ENCODE measurements at regions not wholly inside any gene's neighbourhood (a gene's known extent, or its start where the extent isn't known, plus 50 kb on each side); places are given as distances from the start of the nearest gene placed in this dataset.

- no peak for TF ChIP-seq MEIS1 (CRISPR knock-in tag; IDR thresholded peaks at IDR 0.05; ENCODE audit: borderline replicate concordance)
- TF ChIP-seq ZNF324 (tag by site-specific recombination; IDR thresholded peaks at IDR 0.05) = no peak
- no peak for TF ChIP-seq SCRT2 (tag by site-specific recombination; IDR thresholded peaks at IDR 0.05)
- no peak for TF ChIP-seq ZNF394 (tag by site-specific recombination; IDR thresholded peaks at IDR 0.05; ENCODE audit: borderline replicate concordance)
- TF ChIP-seq ZNF548 (tag by site-specific recombination; IDR thresholded peaks at IDR 0.05) = no peak
Measured at GRCh38 chr21:36610201-36610600, 88.7 kb upstream of the SIM2 start (continued).

DNA sequence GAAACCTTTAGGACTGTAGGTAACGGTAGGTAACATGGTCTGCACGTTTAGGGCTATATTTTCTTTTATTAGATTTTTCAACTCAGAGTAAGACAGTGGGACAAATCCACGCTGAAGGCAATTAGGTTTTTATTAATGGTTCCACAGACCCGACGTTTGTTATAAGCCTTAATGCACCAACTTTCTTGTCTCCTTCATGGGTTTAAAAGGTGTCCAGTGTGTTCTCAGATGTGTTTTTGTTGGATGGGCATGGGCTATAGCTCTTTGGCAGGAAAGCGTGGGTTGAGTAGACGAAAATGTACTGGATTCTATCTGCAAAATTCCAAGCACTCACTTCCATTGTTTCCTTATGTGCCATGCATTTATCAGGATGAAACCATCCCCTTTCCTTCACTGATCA is 88.0 kb upstream of the SIM2 start:
- ChIA-PET POLR2A (no interaction called here), CTCF (interaction anchor here (0.6 to 6.5 kb wide), 2 partner anchors 20 to 67 kb away, joined by 3 to 29 read pairs; no protein-coding TSS in a partner anchor)
- Histone ChIP-seq H3K4me1 (ENCODE audit: control insufficient read depth, insufficient read depth, low read length) (no peaks in the 10 kb centered on the region), H3K9me3 (ENCODE audit: control insufficient read depth, insufficient read depth, low read depth, low read length) (peaks cover 4% of the 10 kb centered on the region; the same call in 1 of the 2 replicates), H3K36me3 (ENCODE audit: control insufficient read depth in 2 of 2, insufficient read depth in 1 of 2, low read length in 2 of 2) (no peaks in the 10 kb centered on the region), H3K4me3 (ENCODE audit: low read depth, low read length) (no peak overlapping the region), H3K27ac (ENCODE audit: extremely low read depth, low read depth, low read length) (no peak overlapping the region)
- no peak for TF ChIP-seq ZNF654 (tag by site-specific recombination; IDR thresholded peaks at IDR 0.05; ENCODE audit: low read depth)

GRCh38 chr21:36611379-36611778 is 87.5 kb upstream of the SIM2 start:
- ChIA-PET CTCF (interaction anchor here (6.5 kb wide), 1 partner anchor 19 kb away, joined by 29 read pairs; no protein-coding TSS in a partner anchor), POLR2A (no interaction called here)
- TF ChIP-seq, protein P1, sequence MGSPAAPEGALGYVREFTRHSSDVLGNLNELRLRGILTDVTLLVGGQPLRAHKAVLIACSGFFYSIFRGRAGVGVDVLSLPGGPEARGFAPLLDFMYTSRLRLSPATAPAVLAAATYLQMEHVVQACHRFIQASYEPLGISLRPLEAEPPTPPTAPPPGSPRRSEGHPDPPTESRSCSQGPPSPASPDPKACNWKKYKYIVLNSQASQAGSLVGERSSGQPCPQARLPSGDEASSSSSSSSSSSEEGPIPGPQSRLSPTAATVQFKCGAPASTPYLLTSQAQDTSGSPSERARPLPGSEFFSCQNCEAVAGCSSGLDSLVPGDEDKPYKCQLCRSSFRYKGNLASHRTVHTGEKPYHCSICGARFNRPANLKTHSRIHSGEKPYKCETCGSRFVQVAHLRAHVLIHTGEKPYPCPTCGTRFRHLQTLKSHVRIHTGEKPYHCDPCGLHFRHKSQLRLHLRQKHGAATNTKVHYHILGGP (tag by site-specific recombination; IDR thresholded peaks at IDR 0.05) = no peak
- TF ChIP-seq, protein P2, sequence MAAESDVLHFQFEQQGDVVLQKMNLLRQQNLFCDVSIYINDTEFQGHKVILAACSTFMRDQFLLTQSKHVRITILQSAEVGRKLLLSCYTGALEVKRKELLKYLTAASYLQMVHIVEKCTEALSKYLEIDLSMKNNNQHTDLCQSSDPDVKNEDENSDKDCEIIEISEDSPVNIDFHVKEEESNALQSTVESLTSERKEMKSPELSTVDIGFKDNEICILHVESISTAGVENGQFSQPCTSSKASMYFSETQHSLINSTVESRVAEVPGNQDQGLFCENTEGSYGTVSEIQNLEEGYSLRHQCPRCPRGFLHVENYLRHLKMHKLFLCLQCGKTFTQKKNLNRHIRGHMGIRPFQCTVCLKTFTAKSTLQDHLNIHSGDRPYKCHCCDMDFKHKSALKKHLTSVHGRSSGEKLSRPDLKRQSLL (tag by site-specific recombination; IDR thresholded peaks at IDR 0.05) = no peak
- TF ChIP-seq, protein P3, sequence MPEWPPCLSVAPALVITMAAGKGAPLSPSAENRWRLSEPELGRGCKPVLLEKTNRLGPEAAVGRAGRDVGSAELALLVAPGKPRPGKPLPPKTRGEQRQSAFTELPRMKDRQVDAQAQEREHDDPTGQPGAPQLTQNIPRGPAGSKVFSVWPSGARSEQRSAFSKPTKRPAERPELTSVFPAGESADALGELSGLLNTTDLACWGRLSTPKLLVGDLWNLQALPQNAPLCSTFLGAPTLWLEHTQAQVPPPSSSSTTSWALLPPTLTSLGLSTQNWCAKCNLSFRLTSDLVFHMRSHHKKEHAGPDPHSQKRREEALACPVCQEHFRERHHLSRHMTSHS (tag by site-specific recombination; IDR thresholded peaks at IDR 0.05) = no peak
- no peak for TF ChIP-seq ZNF132 (tag by site-specific recombination; IDR thresholded peaks at IDR 0.05; ENCODE audit: borderline replicate concordance)
- TF ChIP-seq ZBTB11 (tag by site-specific recombination; conservative IDR thresholded peaks at IDR 0.05; ENCODE audit: low read depth) = no peak
- TF ChIP-seq ZNF280D (tag by site-specific recombination; IDR thresholded peaks at IDR 0.05) = no peak
- TF ChIP-seq ZNF10 (tag by site-specific recombination; IDR thresholded peaks at IDR 0.05) = no peak
- no peak for TF ChIP-seq ZNF121 (tag by site-specific recombination; IDR thresholded peaks at IDR 0.05)
- TF ChIP-seq ZIC2 (tag by site-specific recombination; IDR thresholded peaks at IDR 0.05) = no peak
- no peak for TF ChIP-seq ZNF433 (tag by site-specific recombination; IDR thresholded peaks at IDR 0.05; ENCODE audit: low read depth)
- TF ChIP-seq ZNF558 (tag by site-specific recombination; IDR thresholded peaks at IDR 0.05) = no peak
- TF ChIP-seq ZSCAN30 (tag by site-specific recombination; IDR thresholded peaks at IDR 0.05) = no peak
- no peak for TF ChIP-seq ZNF548 (tag by site-specific recombination; IDR thresholded peaks at IDR 0.05)
- TF ChIP-seq INSM2 (tag by site-specific recombination; IDR thresholded peaks at IDR 0.05) = no peak
- no peak for TF ChIP-seq ZNF600 (tag by site-specific recombination; IDR thresholded peaks at IDR 0.05)
- H3K4me1 ChIP-seq (ENCODE audit: control insufficient read depth, insufficient read depth, low read length) = no peaks in the 10 kb centered on the region
- H3K36me3 ChIP-seq (ENCODE audit: control insufficient read depth in 2 of 2, insufficient read depth in 1 of 2, low read length in 2 of 2) = no peaks in the 10 kb centered on the region
- peaks cover 4% of the 10 kb centered on the region; the same call in 1 of the 2 replicates for H3K9me3 ChIP-seq (ENCODE audit: control insufficient read depth, insufficient read depth, low read depth, low read length)
- no peak overlapping the region for H3K27ac ChIP-seq (ENCODE audit: extremely low read depth, low read depth, low read length)
- H3K4me3 ChIP-seq (ENCODE audit: low read depth, low read length) = no peak overlapping the region

Measured in HEK293 (cell line).